Endothelial cell of umbilical vein (primary cell): ENCODE measurements at regions not wholly inside any gene's neighbourhood (a gene's known extent, or its start where the extent isn't known, plus 50 kb on each side); places are given as distances from the start of the nearest gene placed in this dataset.

Experiments used
- BruUV-seq: library from RNA; stranded (reverse); fragments of 400-500 nt; replicated peaks from 2 replicates; lab custom pipeline; 2021; lab: Mats Ljungman, UMichigan
- CTCF ChIA-PET: fragments of 300-600, 350-600 bp; sonication (Branson Sonifier 250); formaldehyde crosslinking; loops from one replicate; lab custom pipeline; 2021; ENCODE audit warnings: antibody characterized with exemption, inconsistent platforms; lab: Charles Lee
- POLR2A ChIA-PET: fragments of 300-600, 350-600 bp; sonication (Branson Sonifier 250); formaldehyde crosslinking; loops from one replicate; lab custom pipeline; 2021; ENCODE audit warnings: antibody characterized with exemption, inconsistent platforms; lab: Charles Lee
- DNase-seq: peaks from one replicate; pipeline ENCODE4 v3.0.0-alpha.2; 2011; ENCODE audit warnings: low read depth, low spot score
- FAIRE-seq: peaks from 2 replicates; lab custom pipeline; 2011; peaks lifted over from hg19 to GRCh38; lab: Jason Lieb, UNC
- H2AFZ ChIP-seq: 2 replicates; pipeline ENCODE4 v1.6.0; 2012; ENCODE audit warnings: low read depth, low read length, control low read depth, inconsistent platforms
- H3K27ac ChIP-seq: 2 replicates; pipeline ENCODE4 v1.5.1; 2011; ENCODE audit warnings: low read depth, mild to moderate bottlenecking, control low read depth, low read length, moderate library complexity; ENCODE audit not compliant: insufficient read depth
- H3K27me3 ChIP-seq, 2 experiments: 2 replicates each; pipeline versions ENCODE4 v1.6.0 to v1.6.1; 2011; ENCODE audit warnings: low read length in 2 of 2, mixed read lengths in 1 of 2; ENCODE audit not compliant: control insufficient read depth in 2 of 2, insufficient read depth in 2 of 2
- H3K36me3 ChIP-seq, 2 experiments: 2 replicates in 1 of 2; 3 replicates in 1 of 2; pipeline ENCODE4 v1.5.1; 2011; ENCODE audit warnings: low read length in 2 of 2, mild to moderate bottlenecking in 1 of 2, moderate library complexity in 1 of 2; ENCODE audit not compliant: control insufficient read depth in 2 of 2, insufficient read depth in 2 of 2; ENCODE audit errors: extremely low read depth in 1 of 2
- H3K4me1 ChIP-seq: 3 replicates; pipeline ENCODE4 v1.5.1; 2011; ENCODE audit warnings: mild to moderate bottlenecking, low read length; ENCODE audit not compliant: control insufficient read depth, insufficient read depth; ENCODE audit errors: extremely low read depth
- H3K4me2 ChIP-seq: 2 replicates; pipeline ENCODE4 v1.6.1; 2011; ENCODE audit warnings: low read length, control low read depth, mixed read lengths; ENCODE audit not compliant: insufficient read depth
- H3K4me3 ChIP-seq, 3 experiments: fragments of 200-600 bp in 1 of 3; sonication (generic), shearing (Covaris generic) in 1 of 3; replicated peaks in 1 of 3; 2 replicates each; pipeline ENCODE4 v1.5.1; 2011 to 2016; ENCODE audit warnings: control low read depth in 3 of 3, low read length in 3 of 3, mild to moderate bottlenecking in 2 of 3, inconsistent platforms in 1 of 3, low read depth in 1 of 3, moderate library complexity in 1 of 3; ENCODE audit not compliant: insufficient read depth in 1 of 3
- H3K79me2 ChIP-seq: 2 replicates; pipeline ENCODE4 v1.6.0; 2012; ENCODE audit warnings: low read length, inconsistent platforms; ENCODE audit not compliant: control insufficient read depth, insufficient read depth
- H3K9ac ChIP-seq: replicated peaks from 2 replicates; pipeline ENCODE3; 2011; ENCODE audit warnings: low read length, control low read depth; ENCODE audit not compliant: insufficient read depth; ENCODE audit errors: extremely low read depth
- H3K9me1 ChIP-seq: replicated peaks from 3 replicates; pipeline ENCODE4 v1.6.0; 2011; ENCODE audit warnings: mild to moderate bottlenecking, low read length; ENCODE audit not compliant: control insufficient read depth, insufficient read depth; ENCODE audit errors: extremely low read depth
- H3K9me3 ChIP-seq: replicated peaks from 2 replicates; pipeline ENCODE4 v1.5.1; 2012; ENCODE audit warnings: low read length, inconsistent platforms; ENCODE audit not compliant: control insufficient read depth, insufficient read depth
- H4K20me1 ChIP-seq: replicated peaks from 2 replicates; pipeline ENCODE3; 2011; ENCODE audit warnings: mild to moderate bottlenecking, low read length; ENCODE audit not compliant: control insufficient read depth, insufficient read depth; ENCODE audit errors: extremely low read depth
- EZH2 ChIP-seq: IDR thresholded peaks from 2 replicates; pipeline ENCODE4 v1.6.1; 2012; ENCODE audit warnings: borderline replicate concordance, low read depth, mild to moderate bottlenecking, moderate library complexity, low read length, inconsistent platforms; ENCODE audit not compliant: severe bottlenecking
- FOS ChIP-seq: IDR thresholded peaks from 2 replicates; pipeline ENCODE4 v1.6.1; 2011; ENCODE audit warnings: mild to moderate bottlenecking, low read length, moderate library complexity, borderline replicate concordance; ENCODE audit not compliant: insufficient read depth
- GATA2 ChIP-seq: IDR thresholded peaks from 2 replicates; pipeline ENCODE4 v1.7.0; 2011; ENCODE audit warnings: low read depth, mild to moderate bottlenecking, moderate library complexity, mixed read lengths, low read length; ENCODE audit not compliant: insufficient read length, insufficient read depth
- JUN ChIP-seq: IDR thresholded peaks from 2 replicates; pipeline ENCODE4 v1.6.1; 2011; ENCODE audit warnings: borderline replicate concordance, low read depth; ENCODE audit not compliant: insufficient read length, insufficient read depth
- MYC ChIP-seq: IDR thresholded peaks from one replicate; pipeline ENCODE4 v1.6.1; 2011; ENCODE audit warnings: mild to moderate bottlenecking, low read depth, low read length
- POLR2A ChIP-seq: IDR thresholded peaks from 2 replicates; pipeline ENCODE4 v1.6.1; 2012; ENCODE audit warnings: low read depth, mild to moderate bottlenecking, control low read depth, low read length
- POLR2AphosphoS5 ChIP-seq: IDR thresholded peaks from 2 replicates; pipeline ENCODE4 v1.6.1; 2012; ENCODE audit warnings: low read depth, mild to moderate bottlenecking, control low read depth, low read length, moderate library complexity; ENCODE audit not compliant: insufficient read depth
- dilution Hi-C: fragments of 300-500 bp; cut with MboI; formaldehyde crosslinking; loops from one replicate; pipeline ENCODE4 v1.15.0; 2019; ENCODE audit warnings: low sequenced_read_pairs; ENCODE audit not compliant: extremely low pct_ligation_motif_present
- intact Hi-C: fragments of 100-400 bp; cut with micrococcal nuclease; formaldehyde crosslinking; loops from one replicate; pipeline ENCODE4 v1.10.0; 2022
- TF ChIP-seq, protein P1 (sequence below), 2 donors: IDR thresholded peaks; 1 replicate in 1 of 2; 2 replicates in 1 of 2; pipeline ENCODE4 v1.5.1; 2011; ENCODE audit warnings: low read length in 2 of 2, mild to moderate bottlenecking in 2 of 2, moderate library complexity in 2 of 2, control low read depth in 1 of 2, inconsistent platforms in 1 of 2, low read depth in 1 of 2; ENCODE audit not compliant: insufficient read depth in 1 of 2; ENCODE audit errors: extremely low read depth in 1 of 2
- TF ChIP-seq, protein P2 (sequence below): IDR thresholded peaks from 2 replicates; pipeline ENCODE4 v1.6.1; 2011; ENCODE audit not compliant: insufficient read depth, insufficient read length

DNA sequence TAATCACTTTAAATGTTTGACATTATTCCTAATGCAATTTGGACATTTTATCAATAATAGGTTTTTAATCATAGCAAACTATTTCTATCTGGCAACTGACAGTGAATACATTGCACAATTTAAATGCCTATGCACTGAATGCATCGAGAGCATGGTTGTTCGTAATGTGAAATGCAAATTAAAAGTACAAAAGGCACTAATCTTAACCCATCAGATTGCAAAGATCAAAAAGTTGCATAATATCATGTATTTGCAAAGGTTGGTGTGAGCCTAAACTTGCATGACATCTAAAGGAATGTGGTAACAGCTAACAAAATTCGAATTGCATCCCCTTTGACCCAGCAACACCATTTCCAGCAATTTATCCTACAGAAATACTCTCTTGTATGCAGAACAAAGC, 469.9 kb upstream of the IRAK1BP1 start:
- Histone ChIP-seq H2AFZ (no peak overlapping the region), H3K27ac (no peak overlapping the region), H3K9me3 (no peaks in the 10 kb centered on the region), H3K27me3 (no peaks in the 10 kb centered on the region), H4K20me1 (no peaks in the 10 kb centered on the region), H3K4me3 (no peak overlapping the region), H3K9me1 (no peaks in the 10 kb centered on the region), H3K4me2 (no peak overlapping the region), H3K36me3 (no peaks in the 10 kb centered on the region), H3K79me2 (no peaks in the 10 kb centered on the region), H3K4me1 (no peaks in the 10 kb centered on the region), H3K9ac (no peak overlapping the region)
- BruUV-seq, result no TSS peak
- intact Hi-C loops (no loop called here), dilution Hi-C loops (no loop called here)
- TF ChIP-seq, protein P1, sequence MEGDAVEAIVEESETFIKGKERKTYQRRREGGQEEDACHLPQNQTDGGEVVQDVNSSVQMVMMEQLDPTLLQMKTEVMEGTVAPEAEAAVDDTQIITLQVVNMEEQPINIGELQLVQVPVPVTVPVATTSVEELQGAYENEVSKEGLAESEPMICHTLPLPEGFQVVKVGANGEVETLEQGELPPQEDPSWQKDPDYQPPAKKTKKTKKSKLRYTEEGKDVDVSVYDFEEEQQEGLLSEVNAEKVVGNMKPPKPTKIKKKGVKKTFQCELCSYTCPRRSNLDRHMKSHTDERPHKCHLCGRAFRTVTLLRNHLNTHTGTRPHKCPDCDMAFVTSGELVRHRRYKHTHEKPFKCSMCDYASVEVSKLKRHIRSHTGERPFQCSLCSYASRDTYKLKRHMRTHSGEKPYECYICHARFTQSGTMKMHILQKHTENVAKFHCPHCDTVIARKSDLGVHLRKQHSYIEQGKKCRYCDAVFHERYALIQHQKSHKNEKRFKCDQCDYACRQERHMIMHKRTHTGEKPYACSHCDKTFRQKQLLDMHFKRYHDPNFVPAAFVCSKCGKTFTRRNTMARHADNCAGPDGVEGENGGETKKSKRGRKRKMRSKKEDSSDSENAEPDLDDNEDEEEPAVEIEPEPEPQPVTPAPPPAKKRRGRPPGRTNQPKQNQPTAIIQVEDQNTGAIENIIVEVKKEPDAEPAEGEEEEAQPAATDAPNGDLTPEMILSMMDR (IDR thresholded peaks at IDR 0.05; ENCODE audit: extremely low read depth in 1 of 2, insufficient read depth in 1 of 2, low read depth in 1 of 2, low read length in 2 of 2), result no peak
- TF ChIP-seq FOS (no peak), GATA2 (no peak), JUN (no peak), EZH2 (no peak), POLR2AphosphoS5 (no peak), MYC (no peak), POLR2A (no peak)
- TF ChIP-seq, protein P2, sequence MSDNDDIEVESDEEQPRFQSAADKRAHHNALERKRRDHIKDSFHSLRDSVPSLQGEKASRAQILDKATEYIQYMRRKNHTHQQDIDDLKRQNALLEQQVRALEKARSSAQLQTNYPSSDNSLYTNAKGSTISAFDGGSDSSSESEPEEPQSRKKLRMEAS, result no peak
- ChIA-PET POLR2A (no interaction called here), CTCF (no interaction called here)
- FAIRE-seq (no peak), DNase-seq (no peak)
